ENCODE measurements at regions not wholly inside any gene's neighbourhood (a gene's known extent, or its start where the extent isn't known, plus 50 kb on each side); places are given as distances from the start of the nearest gene placed in this dataset.

GRCh38 chr11:97414801-97415200 is 1025.0 kb downstream of the JRKL start:
- TF ChIP-seq EZH2 (IDR thresholded peaks at IDR 0.05; ENCODE audit: borderline replicate concordance, low read length) (no peak), CTCF (IDR thresholded peaks at IDR 0.05; ENCODE audit: low read length) (no peak)
